A549 (cell line): ENCODE measurements at regions not wholly inside any gene's neighbourhood (a gene's known extent, or its start where the extent isn't known, plus 50 kb on each side); places are given as distances from the start of the nearest gene placed in this dataset.

Source experiments
- ATAC-seq, 2 experiments: fragments of 200-7000 bp in 1 of 2; fragments of >200 bp in 1 of 2; cut with Nextera tagmentation in 1 of 2; cut with Tn5 transposase in 1 of 2; 3 replicates each; pipeline versions ENCODE4 v1.8.0 to v1.9.1; 2018 to 2020; ENCODE audit warnings: mild to moderate bottlenecking in 1 of 2, moderate library complexity in 1 of 2
- CTCF ChIA-PET: fragments of 300-600 bp; sonication (Branson Sonifier 250); formaldehyde crosslinking; extraction: SDS; loops from one replicate; lab custom pipeline; 2021; ENCODE audit warnings: antibody characterized with exemption, inconsistent platforms; lab: Yijun Ruan, JAX
- POLR2A ChIA-PET: fragments of 350-600 bp; formaldehyde crosslinking; extraction: SDS; loops from one replicate; lab custom pipeline; 2021; ENCODE audit warnings: antibody characterized with exemption, inconsistent platforms; lab: Yijun Ruan, JAX
- DNase-seq, 2 experiments: peaks; one replicate each; pipeline versions ENCODE4 v3.0.0 to v3.0.0-alpha.2; 2011 to 2016; ENCODE audit warnings: low read depth in 1 of 2, low spot score in 1 of 2
- FAIRE-seq: peaks from 2 replicates; lab custom pipeline; 2011; peaks lifted over from hg19 to GRCh38; lab: Jason Lieb, UNC
- H3K27ac ChIP-seq, 2 experiments: fragments of >200 bp; sonication (Bioruptor Twin); formaldehyde crosslinking; 3 replicates each; pipeline ENCODE4 v1.5.1; 2016 to 2017
- H3K4me1 ChIP-seq: fragments of >200 bp; sonication (Bioruptor Twin); formaldehyde crosslinking; 3 replicates; pipeline ENCODE4 v1.6.1; 2016
- H3K4me2 ChIP-seq: fragments of >200 bp; sonication (Bioruptor Twin); formaldehyde crosslinking; 3 replicates; pipeline ENCODE4 v1.6.1; 2016
- H3K4me3 ChIP-seq: fragments of >200 bp; sonication (Bioruptor Twin); formaldehyde crosslinking; 3 replicates; pipeline ENCODE4 v1.5.1; 2016
- H3K9me3 ChIP-seq: fragments of >200 bp; sonication (Bioruptor Twin); formaldehyde crosslinking; 3 replicates; pipeline ENCODE4 v1.6.1; 2016
- CEBPB ChIP-seq, 2 experiments: fragments of >200 bp in 1 of 2; sonication (Bioruptor Twin) in 1 of 2; formaldehyde crosslinking in 1 of 2; IDR thresholded peaks; 2 replicates each; pipeline ENCODE4 v1.6.1; 2012 to 2016
- EHMT2 ChIP-seq: fragments of 200-600 bp; sonication (generic); IDR thresholded peaks from 2 replicates; pipeline ENCODE4 v1.6.1; 2016; ENCODE audit warnings: antibody characterized with exemption, low read depth, mild to moderate bottlenecking, moderate library complexity
- FOSB ChIP-seq: fragments of 250-450 bp; sonication (Bioruptor Pico); IDR thresholded peaks from 2 replicates; pipeline ENCODE4 v1.5.0; 2020; ENCODE audit warnings: mild to moderate bottlenecking, moderate library complexity
- HOXA7 ChIP-seq: fragments of 250-450 bp; sonication (Bioruptor Pico); IDR thresholded peaks from 2 replicates; pipeline ENCODE4 v1.5.0; 2020; ENCODE audit warnings: mild to moderate bottlenecking, moderate library complexity
- NPAS2 ChIP-seq: fragments of 250-450 bp; sonication (Bioruptor Pico); IDR thresholded peaks from 2 replicates; pipeline ENCODE4 v1.8.0; 2022; ENCODE audit warnings: mild to moderate bottlenecking, moderate library complexity, borderline replicate concordance
- PHF8 ChIP-seq: fragments of 200-600 bp; sonication (generic); IDR thresholded peaks from 2 replicates; pipeline ENCODE4 v1.6.1; 2016; ENCODE audit warnings: low read depth, mild to moderate bottlenecking, antibody characterized with exemption, moderate library complexity, borderline replicate concordance
- RAD21 ChIP-seq, 2 experiments: fragments of >200 bp in 1 of 2; sonication (Bioruptor Twin) in 1 of 2; formaldehyde crosslinking in 1 of 2; IDR thresholded peaks in 1 of 2; conservative IDR thresholded peaks in 1 of 2; 2 replicates in 1 of 2; 3 replicates in 1 of 2; pipeline ENCODE4 v1.6.1; 2012 to 2018; ENCODE audit warnings: inconsistent platforms in 1 of 2
- RCOR1 ChIP-seq: fragments of 150-350 bp; IDR thresholded peaks from 2 replicates; pipeline ENCODE4 v1.6.1; 2014; ENCODE audit warnings: antibody characterized with exemption, low read length, low read depth
- TP53 ChIP-seq: fragments of 250-450 bp; sonication (Bioruptor Pico); IDR thresholded peaks from 2 replicates; pipeline ENCODE4 v1.5.0; 2021; ENCODE audit warnings: mild to moderate bottlenecking, moderate library complexity
- WGBS: methylation state at CpG from one replicate; pipeline ENCODE4 v1.1.6; 2017; ENCODE audit errors: missing lambda C conversion rate; 5-methylcytosine and 5-hydroxymethylcytosine counted together
- TF ChIP-seq, protein P1 (sequence below): IDR thresholded peaks from 2 replicates; pipeline ENCODE4 v1.6.1; 2012
- TF ChIP-seq, protein P2 (sequence below): fragments of >200 bp; sonication (Bioruptor Twin); formaldehyde crosslinking; IDR thresholded peaks from 3 replicates; pipeline ENCODE4 v1.6.1; 2016
- TF ChIP-seq, protein P3 (sequence below): fragments of 250-450 bp; sonication (Bioruptor Pico); IDR thresholded peaks from 2 replicates; pipeline ENCODE4 v1.5.0; 2020; ENCODE audit warnings: low read depth, mild to moderate bottlenecking, moderate library complexity
- TF ChIP-seq, protein P4 (sequence below): fragments of 150-350 bp; IDR thresholded peaks from 2 replicates; pipeline ENCODE4 v1.6.1; 2014; ENCODE audit warnings: low read depth, mild to moderate bottlenecking, low read length
- TF ChIP-seq, protein P5 (sequence below): IDR thresholded peaks from 2 replicates; pipeline ENCODE4 v1.6.1; 2012

DNA sequence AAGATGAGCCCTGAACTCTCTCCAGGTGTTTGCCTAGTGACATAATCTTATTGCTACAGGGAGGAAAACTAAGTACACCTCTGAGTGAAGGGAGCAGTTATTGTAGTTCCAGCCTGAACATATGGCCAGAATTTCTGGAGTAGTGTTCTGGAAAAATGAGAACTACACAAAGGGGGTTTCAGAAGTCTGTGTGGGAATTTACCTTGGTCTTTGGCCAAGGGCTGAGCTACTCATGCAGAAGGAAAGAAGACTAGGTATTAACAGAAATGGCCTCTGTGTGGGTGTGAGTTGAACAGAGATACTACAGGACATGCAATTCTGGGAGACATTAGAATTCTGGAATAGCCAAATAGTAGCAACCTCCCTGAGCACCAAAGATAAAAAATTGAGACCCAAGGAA is 1009.7 kb upstream of the GJE1 start:
- H3K4me1 ChIP-seq = no peaks in the 10 kb centered on the region
- TF ChIP-seq, protein P1, sequence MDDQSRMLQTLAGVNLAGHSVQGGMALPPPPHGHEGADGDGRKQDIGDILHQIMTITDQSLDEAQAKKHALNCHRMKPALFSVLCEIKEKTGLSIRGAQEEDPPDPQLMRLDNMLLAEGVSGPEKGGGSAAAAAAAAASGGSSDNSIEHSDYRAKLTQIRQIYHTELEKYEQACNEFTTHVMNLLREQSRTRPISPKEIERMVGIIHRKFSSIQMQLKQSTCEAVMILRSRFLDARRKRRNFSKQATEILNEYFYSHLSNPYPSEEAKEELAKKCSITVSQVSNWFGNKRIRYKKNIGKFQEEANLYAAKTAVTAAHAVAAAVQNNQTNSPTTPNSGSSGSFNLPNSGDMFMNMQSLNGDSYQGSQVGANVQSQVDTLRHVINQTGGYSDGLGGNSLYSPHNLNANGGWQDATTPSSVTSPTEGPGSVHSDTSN = no peak
- TF ChIP-seq, protein P2, sequence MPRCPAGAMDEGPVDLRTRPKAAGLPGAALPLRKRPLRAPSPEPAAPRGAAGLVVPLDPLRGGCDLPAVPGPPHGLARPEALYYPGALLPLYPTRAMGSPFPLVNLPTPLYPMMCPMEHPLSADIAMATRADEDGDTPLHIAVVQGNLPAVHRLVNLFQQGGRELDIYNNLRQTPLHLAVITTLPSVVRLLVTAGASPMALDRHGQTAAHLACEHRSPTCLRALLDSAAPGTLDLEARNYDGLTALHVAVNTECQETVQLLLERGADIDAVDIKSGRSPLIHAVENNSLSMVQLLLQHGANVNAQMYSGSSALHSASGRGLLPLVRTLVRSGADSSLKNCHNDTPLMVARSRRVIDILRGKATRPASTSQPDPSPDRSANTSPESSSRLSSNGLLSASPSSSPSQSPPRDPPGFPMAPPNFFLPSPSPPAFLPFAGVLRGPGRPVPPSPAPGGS = no peak
- no peak for TF ChIP-seq FOSB (CRISPR knock-in tag)
- no peak for TF ChIP-seq NPAS2 (CRISPR knock-in tag)
- TF ChIP-seq HOXA7 (CRISPR knock-in tag) = no peak
- FAIRE-seq (no peak), DNase-seq (no peak), ATAC-seq (no peak)
- H3K4me2 ChIP-seq = no peak overlapping the region
- H3K4me3 ChIP-seq = no peak overlapping the region
- no peak overlapping the region for H3K27ac ChIP-seq
- no peaks in the 10 kb centered on the region for H3K9me3 ChIP-seq
- CTCF ChIA-PET = no interaction called here
- POLR2A ChIA-PET = no interaction called here

DNA sequence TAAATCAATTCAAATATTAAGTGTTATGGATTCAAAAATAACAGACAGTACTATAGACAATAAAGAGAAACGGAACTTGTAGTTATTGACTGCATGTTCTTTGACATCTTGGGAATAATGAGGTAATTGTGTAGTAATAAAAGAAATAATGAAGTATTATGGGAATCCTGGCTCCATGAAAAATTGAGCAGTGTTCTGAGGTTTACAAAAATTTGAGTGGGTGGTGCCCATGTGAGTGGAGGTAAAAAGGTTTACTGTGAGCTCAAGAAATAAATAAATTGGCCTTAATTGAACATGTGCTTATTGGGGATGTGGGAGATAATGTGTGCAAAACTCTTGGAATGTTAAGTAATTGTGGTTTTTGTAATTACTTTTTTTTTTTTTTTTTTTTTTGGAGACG is 1013.7 kb upstream of the GJE1 start:
- ChIA-PET POLR2A (no interaction called here), CTCF (no interaction called here)
- ATAC-seq = no peak
- 31% methylated on average over 2 of the region's 2 CpGs for WGBS
- Histone ChIP-seq H3K4me1 (no peaks in the 10 kb centered on the region), H3K9me3 (no peaks in the 10 kb centered on the region), H3K4me2 (no peak overlapping the region), H3K27ac (no peak overlapping the region), H3K4me3 (no peak overlapping the region)
- no peak for DNase-seq
- TF ChIP-seq RAD21 (conservative IDR thresholded peaks at IDR 0.05 in 1 of 2, IDR thresholded peaks at IDR 0.05 in 1 of 2) (no peak), FOSB (CRISPR knock-in tag) (no peak), TP53 (CRISPR knock-in tag) (no peak)
- TF ChIP-seq, protein P2 = no peak
- FAIRE-seq = no peak

DNA sequence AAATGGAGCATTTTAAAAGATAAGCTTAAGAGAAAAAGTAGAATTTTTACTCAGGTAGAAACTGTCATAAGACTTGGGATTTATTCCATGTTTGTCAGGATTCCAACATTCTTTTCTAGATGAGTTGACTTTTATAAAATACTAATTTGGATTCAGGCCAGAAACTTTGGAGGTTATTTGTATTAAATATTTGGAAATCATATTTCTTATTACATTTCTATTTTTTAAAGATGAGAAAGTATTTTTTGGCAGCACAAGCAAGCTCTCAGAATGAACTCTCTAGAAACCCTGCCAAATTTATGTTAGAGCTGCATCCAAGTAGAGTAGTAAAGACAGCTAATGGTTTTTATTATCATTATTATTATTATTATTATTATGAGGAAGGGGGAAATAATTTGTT is 1014.9 kb upstream of the GJE1 start:
- H3K27ac ChIP-seq = no peak overlapping the region
- FAIRE-seq = no peak
- TF ChIP-seq EHMT2 (no peak), FOSB (CRISPR knock-in tag) (no peak), HOXA7 (CRISPR knock-in tag) (no peak), RAD21 (conservative IDR thresholded peaks at IDR 0.05 in 1 of 2, IDR thresholded peaks at IDR 0.05 in 1 of 2) (no peak), CEBPB (IDR thresholded peaks at IDR 0.05) (no peak), PHF8 (no peak), RCOR1 (no peak)
- TF ChIP-seq, protein P3, sequence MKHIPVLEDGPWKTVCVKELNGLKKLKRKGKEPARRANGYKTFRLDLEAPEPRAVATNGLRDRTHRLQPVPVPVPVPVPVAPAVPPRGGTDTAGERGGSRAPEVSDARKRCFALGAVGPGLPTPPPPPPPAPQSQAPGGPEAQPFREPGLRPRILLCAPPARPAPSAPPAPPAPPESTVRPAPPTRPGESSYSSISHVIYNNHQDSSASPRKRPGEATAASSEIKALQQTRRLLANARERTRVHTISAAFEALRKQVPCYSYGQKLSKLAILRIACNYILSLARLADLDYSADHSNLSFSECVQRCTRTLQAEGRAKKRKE (CRISPR knock-in tag) = no peak
- TF ChIP-seq, protein P4, sequence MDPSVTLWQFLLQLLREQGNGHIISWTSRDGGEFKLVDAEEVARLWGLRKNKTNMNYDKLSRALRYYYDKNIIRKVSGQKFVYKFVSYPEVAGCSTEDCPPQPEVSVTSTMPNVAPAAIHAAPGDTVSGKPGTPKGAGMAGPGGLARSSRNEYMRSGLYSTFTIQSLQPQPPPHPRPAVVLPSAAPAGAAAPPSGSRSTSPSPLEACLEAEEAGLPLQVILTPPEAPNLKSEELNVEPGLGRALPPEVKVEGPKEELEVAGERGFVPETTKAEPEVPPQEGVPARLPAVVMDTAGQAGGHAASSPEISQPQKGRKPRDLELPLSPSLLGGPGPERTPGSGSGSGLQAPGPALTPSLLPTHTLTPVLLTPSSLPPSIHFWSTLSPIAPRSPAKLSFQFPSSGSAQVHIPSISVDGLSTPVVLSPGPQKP = no peak
- TF ChIP-seq, protein P5, sequence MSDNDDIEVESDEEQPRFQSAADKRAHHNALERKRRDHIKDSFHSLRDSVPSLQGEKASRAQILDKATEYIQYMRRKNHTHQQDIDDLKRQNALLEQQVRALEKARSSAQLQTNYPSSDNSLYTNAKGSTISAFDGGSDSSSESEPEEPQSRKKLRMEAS = no peak
- TF ChIP-seq, all 56 proteins: peak for 0
- Histone ChIP-seq H3K9me3 (no peaks in the 10 kb centered on the region), H3K4me1 (no peaks in the 10 kb centered on the region), H3K4me2 (no peak overlapping the region), H3K4me3 (no peak overlapping the region)
- ChIA-PET CTCF (no interaction called here), POLR2A (no interaction called here)
- ATAC-seq = no peak
- no peak for DNase-seq
